Activated CD8-positive, alpha-beta T cell treated with anti-CD3 and anti-CD28 coated beads for 36 hours (primary cell): ENCODE measurements at regions not wholly inside any gene's neighbourhood (a gene's known extent, or its start where the extent isn't known, plus 50 kb on each side); places are given as distances from the start of the nearest gene placed in this dataset.
A peak's percentile ranks its signal among the peaks of the same experiment; 100 is the strongest.

ENCODE experiments used
- ATAC-seq: fragments of 200-7000 bp; cut with Tn5 transposase; one replicate; pipeline ENCODE4 v1.10.0; 2021; ENCODE audit warnings: mild to moderate bottlenecking, moderate library complexity
- CTCF ChIA-PET: fragments of 350-600 bp; sonication (Branson Sonifier 250); formaldehyde crosslinking; loops from one replicate; lab custom pipeline; 2021; ENCODE audit warnings: antibody characterized with exemption; lab: Charles Lee
- POLR2A ChIA-PET: fragments of 350-600 bp; sonication (Branson Sonifier 250); formaldehyde crosslinking; loops from one replicate; lab custom pipeline; 2021; ENCODE audit warnings: antibody characterized with exemption; lab: Charles Lee
- DNase-seq: peaks from one replicate; pipeline ENCODE4 v3.0.0-alpha.2; 2020
- H3K27ac Mint-ChIP-seq: one replicate; pipeline ENCODE4 v1.8.0; 2021; ENCODE audit warnings: mild to moderate bottlenecking, mixed read lengths
- H3K27me3 Mint-ChIP-seq: one replicate; pipeline ENCODE4 v1.8.0; 2021; ENCODE audit warnings: mixed read lengths
- H3K36me3 Mint-ChIP-seq: one replicate; pipeline ENCODE4 v1.8.0; 2021; ENCODE audit warnings: low read depth, mixed read lengths
- H3K4me1 Mint-ChIP-seq: one replicate; pipeline ENCODE4 v1.8.0; 2021; ENCODE audit warnings: low read depth, mixed read lengths
- H3K4me3 Mint-ChIP-seq: one replicate; pipeline ENCODE4 v1.8.0; 2021; ENCODE audit warnings: mild to moderate bottlenecking, moderate library complexity, mixed read lengths
- H3K9me3 Mint-ChIP-seq: one replicate; pipeline ENCODE4 v1.8.0; 2021; ENCODE audit warnings: mixed read lengths
- CTCF ChIP-seq: fragments of 200-600 bp; IDR thresholded peaks from one replicate; pipeline ENCODE4 v1.8.0; 2022; ENCODE audit warnings: antibody characterized with exemption, mild to moderate bottlenecking
- intact Hi-C: fragments of 100-400 bp; cut with micrococcal nuclease; formaldehyde crosslinking; loops from one replicate; pipeline ENCODE4 v1.10.0; 2022

GRCh38 chr14:97813556-97813955 is 1016.4 kb downstream of the VRK1 start:
- Mint-ChIP-seq H3K27ac (no peak overlapping the region), H3K9me3 (no peaks in the 10 kb centered on the region), H3K4me3 (no peak overlapping the region), H3K36me3 (no peaks in the 10 kb centered on the region), H3K27me3 (no peaks in the 10 kb centered on the region), H3K4me1 (no peaks in the 10 kb centered on the region)
- no peak for ATAC-seq
- intact Hi-C loops, result no loop called here
- no peak for TF ChIP-seq CTCF
- POLR2A ChIA-PET, result no interaction called here
- CTCF ChIA-PET, result no interaction called here
- DNase-seq, result no peak

- intact Hi-C loops, result no loop called here
- TF ChIP-seq CTCF, result no peak
- DNase-seq (no peak), ATAC-seq (no peak)
- no peak overlapping the region for H3K4me3 Mint-ChIP-seq
- peaks cover 7% of the 10 kb centered on the region for H3K36me3 Mint-ChIP-seq
- peaks cover 3% of the 10 kb centered on the region for H3K4me1 Mint-ChIP-seq
- POLR2A ChIA-PET, result no interaction called here
- no peak overlapping the region for H3K27ac Mint-ChIP-seq
- CTCF ChIA-PET, result no interaction called here
- H3K27me3 Mint-ChIP-seq, result no peaks in the 10 kb centered on the region
- peaks cover 7% of the 10 kb centered on the region for H3K9me3 Mint-ChIP-seq
Measured at GRCh38 chr14:97820781-97821180, 1023.6 kb downstream of the VRK1 start.

- H3K4me1 Mint-ChIP-seq, result peaks cover 3% of the 10 kb centered on the region
- POLR2A ChIA-PET, result interaction anchor here (0.9 kb wide), 1 partner anchor 9 kb away, joined by 3 read pairs; no protein-coding TSS in a partner anchor
- no peak for TF ChIP-seq CTCF
- peak; percentile 30 for ATAC-seq
- H3K9me3 Mint-ChIP-seq, result peaks cover 7% of the 10 kb centered on the region
- H3K4me3 Mint-ChIP-seq, result no peak overlapping the region
- no peaks in the 10 kb centered on the region for H3K27me3 Mint-ChIP-seq
- peaks cover 7% of the 10 kb centered on the region for H3K36me3 Mint-ChIP-seq
- CTCF ChIA-PET, result no interaction called here
- H3K27ac Mint-ChIP-seq, result peak overlapping the region; percentile 28
- intact Hi-C loops, result no loop called here
- DNase-seq, result peak; percentile 21
Measured at GRCh38 chr14:97824218-97824617, 1027.0 kb downstream of the VRK1 start.

- ChIA-PET POLR2A (interaction anchor here (0.8 kb wide), 1 partner anchor 10 kb away, joined by 3 read pairs; no protein-coding TSS in a partner anchor), CTCF (no interaction called here)
- H3K4me1 Mint-ChIP-seq, result peaks cover 3% of the 10 kb centered on the region
- intact Hi-C loops, result no loop called here
- peaks cover 7% of the 10 kb centered on the region for H3K9me3 Mint-ChIP-seq
- TF ChIP-seq CTCF, result no peak
- no peak for ATAC-seq
- H3K4me3 Mint-ChIP-seq, result no peak overlapping the region
- peaks cover 7% of the 10 kb centered on the region for H3K36me3 Mint-ChIP-seq
- DNase-seq, result no peak
- H3K27ac Mint-ChIP-seq, result no peak overlapping the region
- H3K27me3 Mint-ChIP-seq, result no peaks in the 10 kb centered on the region
Measured at GRCh38 chr14:97827746-97828145, 1030.6 kb downstream of the VRK1 start.

GRCh38 chr14:97832776-97833175 is 1035.6 kb downstream of the VRK1 start:
- H3K9me3 Mint-ChIP-seq, result no peaks in the 10 kb centered on the region
- intact Hi-C loops, result no loop called here
- no peak overlapping the region for H3K4me3 Mint-ChIP-seq
- ChIA-PET POLR2A (interaction anchor here (1.1 to 1.2 kb wide), 2 partner anchors 9 to 46 kb away, joined by 3 read pairs; no protein-coding TSS in a partner anchor), CTCF (no interaction called here)
- no peak for TF ChIP-seq CTCF
- H3K27ac Mint-ChIP-seq, result no peak overlapping the region
- H3K36me3 Mint-ChIP-seq, result no peaks in the 10 kb centered on the region
- DNase-seq (no peak), ATAC-seq (no peak)
- no peaks in the 10 kb centered on the region for H3K27me3 Mint-ChIP-seq
- no peaks in the 10 kb centered on the region for H3K4me1 Mint-ChIP-seq
